Mesothelial cell of epicardium (in vitro differentiated cells): ENCODE measurements at regions not wholly inside any gene's neighbourhood (a gene's known extent, or its start where the extent isn't known, plus 50 kb on each side); places are given as distances from the start of the nearest gene placed in this dataset.

Source experiments
- DNase-seq, 2 experiments: peaks; one replicate each; pipeline ENCODE4 v3.0.0; 2021; ENCODE audit warnings: low spot score in 2 of 2; ENCODE audit not compliant: unreplicated experiment in 2 of 2
- H3K27ac Mint-ChIP-seq: 2 replicates; pipeline ENCODE4 v1.8.0; 2021; ENCODE audit warnings: mixed read lengths
- H3K27me3 Mint-ChIP-seq: 2 replicates; pipeline ENCODE4 v1.8.0; 2021; ENCODE audit warnings: low read depth, mixed read lengths
- H3K36me3 Mint-ChIP-seq: 2 replicates; pipeline ENCODE4 v1.8.0; 2021; ENCODE audit warnings: mixed read lengths
- H3K4me1 Mint-ChIP-seq: 2 replicates; pipeline ENCODE4 v1.8.0; 2021; ENCODE audit warnings: mixed read lengths
- H3K4me3 Mint-ChIP-seq: 2 replicates; pipeline ENCODE4 v1.8.0; 2021; ENCODE audit warnings: mild to moderate bottlenecking, moderate library complexity, mixed read lengths
- H3K9me3 Mint-ChIP-seq: 2 replicates; pipeline ENCODE4 v1.8.0; 2021; ENCODE audit warnings: mixed read lengths
- TF ChIP-seq, protein P1 (sequence below): fragments of 200-600 bp; sonication (generic); IDR thresholded peaks from one replicate; pipeline ENCODE4 v1.5.0; 2021; ENCODE audit warnings: antibody characterized with exemption; ENCODE audit not compliant: unreplicated experiment

DNA sequence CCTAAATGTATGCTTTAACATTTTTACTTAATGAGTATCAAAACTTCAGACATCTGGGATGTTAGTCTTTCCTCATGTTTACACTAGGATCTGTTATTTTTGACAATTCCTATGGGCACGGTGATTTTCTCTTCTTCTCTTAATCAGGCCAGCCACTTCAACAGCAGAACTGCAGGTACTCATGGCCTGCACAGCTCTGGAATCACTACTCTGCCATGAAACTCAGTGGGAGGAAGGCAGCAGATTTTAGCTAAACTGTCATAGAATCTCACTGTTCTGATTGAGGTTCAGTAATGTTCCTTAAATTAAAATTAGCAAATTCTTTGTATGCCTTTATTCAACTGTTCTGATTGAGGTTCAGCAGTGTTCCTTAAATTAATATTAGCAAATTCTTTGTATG, 1083.0 kb downstream of the SLITRK5 start:
- H3K36me3 Mint-ChIP-seq = no peaks in the 10 kb centered on the region
- H3K9me3 Mint-ChIP-seq = peaks cover 8% of the 10 kb centered on the region
- DNase-seq = no peak
- TF ChIP-seq, protein P1, sequence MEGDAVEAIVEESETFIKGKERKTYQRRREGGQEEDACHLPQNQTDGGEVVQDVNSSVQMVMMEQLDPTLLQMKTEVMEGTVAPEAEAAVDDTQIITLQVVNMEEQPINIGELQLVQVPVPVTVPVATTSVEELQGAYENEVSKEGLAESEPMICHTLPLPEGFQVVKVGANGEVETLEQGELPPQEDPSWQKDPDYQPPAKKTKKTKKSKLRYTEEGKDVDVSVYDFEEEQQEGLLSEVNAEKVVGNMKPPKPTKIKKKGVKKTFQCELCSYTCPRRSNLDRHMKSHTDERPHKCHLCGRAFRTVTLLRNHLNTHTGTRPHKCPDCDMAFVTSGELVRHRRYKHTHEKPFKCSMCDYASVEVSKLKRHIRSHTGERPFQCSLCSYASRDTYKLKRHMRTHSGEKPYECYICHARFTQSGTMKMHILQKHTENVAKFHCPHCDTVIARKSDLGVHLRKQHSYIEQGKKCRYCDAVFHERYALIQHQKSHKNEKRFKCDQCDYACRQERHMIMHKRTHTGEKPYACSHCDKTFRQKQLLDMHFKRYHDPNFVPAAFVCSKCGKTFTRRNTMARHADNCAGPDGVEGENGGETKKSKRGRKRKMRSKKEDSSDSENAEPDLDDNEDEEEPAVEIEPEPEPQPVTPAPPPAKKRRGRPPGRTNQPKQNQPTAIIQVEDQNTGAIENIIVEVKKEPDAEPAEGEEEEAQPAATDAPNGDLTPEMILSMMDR = no peak
- peak overlapping the region; percentile 48 for H3K27ac Mint-ChIP-seq
- no peak overlapping the region for H3K4me3 Mint-ChIP-seq
- no peaks in the 10 kb centered on the region for H3K27me3 Mint-ChIP-seq
- peaks cover 23% of the 10 kb centered on the region for H3K4me1 Mint-ChIP-seq

DNA sequence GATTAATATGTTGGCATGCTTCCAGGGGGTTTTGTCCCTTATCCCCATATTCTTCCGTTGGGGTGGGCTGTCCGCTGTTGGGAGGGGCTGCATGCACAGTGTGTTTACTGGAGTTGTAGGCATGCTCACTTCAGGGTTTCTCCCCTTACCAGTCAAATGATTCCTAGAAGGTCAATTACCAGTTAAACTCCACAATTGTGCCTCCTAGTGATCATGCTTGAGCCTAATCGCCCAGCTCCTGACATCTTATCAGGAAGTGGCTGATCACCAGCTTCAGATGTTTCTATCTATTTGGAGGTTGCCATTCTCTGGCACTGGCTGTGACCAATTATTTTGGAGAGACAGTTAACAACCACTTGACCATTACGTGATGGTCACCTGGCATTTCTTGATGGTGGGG, 1090.0 kb downstream of the SLITRK5 start:
- H3K9me3 Mint-ChIP-seq = peaks cover 8% of the 10 kb centered on the region

DNA sequence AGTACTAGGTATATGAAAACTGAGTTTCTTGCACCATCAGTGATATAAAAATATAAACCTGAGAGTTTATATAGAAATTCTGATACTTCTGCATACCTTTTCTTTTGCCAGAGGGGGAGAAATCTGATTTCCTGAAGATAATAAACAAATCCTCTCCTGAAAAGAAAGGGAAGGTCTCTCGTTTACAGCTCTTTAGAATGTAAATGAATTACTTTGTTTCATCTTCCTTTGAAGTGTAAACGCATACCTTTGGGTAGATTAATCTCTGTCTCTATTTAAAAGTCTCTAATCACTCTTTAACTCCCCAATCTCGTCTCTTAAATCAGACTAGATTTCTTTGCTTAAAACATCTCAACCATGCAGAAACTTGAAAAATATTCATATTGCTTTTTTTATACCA, 1092.9 kb downstream of the SLITRK5 start:
- DNase-seq = no peak

More for the DNA sequence above, 1090.0 kb downstream of the SLITRK5 start:
- TF ChIP-seq, protein P1 = no peak
- Mint-ChIP-seq H3K27ac (peak overlapping the region; percentile 77), H3K36me3 (no peaks in the 10 kb centered on the region), H3K4me1 (peaks cover 29% of the 10 kb centered on the region), H3K4me3 (no peak overlapping the region), H3K27me3 (no peaks in the 10 kb centered on the region)
- DNase-seq = no peak

DNA sequence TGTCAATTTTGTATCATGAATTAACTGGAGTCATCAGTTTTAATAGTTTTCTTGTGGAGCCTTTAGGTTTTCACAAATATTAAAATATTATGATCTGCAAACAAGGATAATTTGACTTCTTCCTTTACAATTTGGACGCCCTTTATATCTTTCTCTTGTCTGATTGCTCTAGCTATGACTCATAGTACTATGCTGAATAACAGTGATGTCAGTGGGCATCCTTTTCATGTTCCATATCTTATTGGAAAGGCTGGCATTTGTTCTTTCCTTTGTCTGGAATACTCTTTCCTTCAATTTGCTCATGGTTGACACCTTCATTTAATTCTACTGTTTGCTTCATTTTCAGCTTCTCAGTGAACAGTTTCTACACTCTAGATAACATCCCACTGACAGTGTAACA, 1129.3 kb downstream of the SLITRK5 start:
- no peaks in the 10 kb centered on the region for H3K4me1 Mint-ChIP-seq
- H3K27ac Mint-ChIP-seq = no peak overlapping the region
- H3K36me3 Mint-ChIP-seq = no peaks in the 10 kb centered on the region
- DNase-seq = no peak
- TF ChIP-seq, protein P1 = no peak
- no peaks in the 10 kb centered on the region for H3K9me3 Mint-ChIP-seq
- no peak overlapping the region for H3K4me3 Mint-ChIP-seq
- no peaks in the 10 kb centered on the region for H3K27me3 Mint-ChIP-seq

More for the DNA sequence above, 1092.9 kb downstream of the SLITRK5 start:
- TF ChIP-seq, protein P1 = no peak
- Mint-ChIP-seq H3K27ac (peak overlapping the region; percentile 5), H3K27me3 (no peaks in the 10 kb centered on the region), H3K9me3 (peaks cover 7% of the 10 kb centered on the region), H3K36me3 (no peaks in the 10 kb centered on the region), H3K4me3 (no peak overlapping the region), H3K4me1 (peaks cover 29% of the 10 kb centered on the region)

DNA sequence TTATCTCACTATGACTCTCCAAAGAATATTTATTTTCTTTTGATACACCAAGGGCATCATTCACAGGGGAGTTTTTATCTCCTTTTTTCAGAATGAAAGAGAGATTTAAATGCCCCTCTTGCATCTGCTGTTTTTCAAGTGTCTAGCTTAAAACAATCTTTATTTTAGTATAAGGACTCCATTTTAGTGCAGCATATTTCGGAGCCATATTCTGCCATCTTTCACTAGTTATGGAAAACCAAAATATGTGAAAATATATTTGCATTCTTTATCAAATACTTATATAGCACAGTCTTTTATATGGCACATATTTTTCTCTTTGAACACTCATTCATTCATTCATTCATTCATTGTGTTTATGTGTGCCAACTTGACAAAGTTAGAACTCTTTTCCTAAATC, 1130.2 kb downstream of the SLITRK5 start:
- no peaks in the 10 kb centered on the region for H3K4me1 Mint-ChIP-seq
- TF ChIP-seq, protein P1 = no peak
- H3K9me3 Mint-ChIP-seq = no peaks in the 10 kb centered on the region
- no peaks in the 10 kb centered on the region for H3K27me3 Mint-ChIP-seq
- H3K4me3 Mint-ChIP-seq = no peak overlapping the region
- H3K27ac Mint-ChIP-seq = no peak overlapping the region
- no peak for DNase-seq
- no peaks in the 10 kb centered on the region for H3K36me3 Mint-ChIP-seq

DNA sequence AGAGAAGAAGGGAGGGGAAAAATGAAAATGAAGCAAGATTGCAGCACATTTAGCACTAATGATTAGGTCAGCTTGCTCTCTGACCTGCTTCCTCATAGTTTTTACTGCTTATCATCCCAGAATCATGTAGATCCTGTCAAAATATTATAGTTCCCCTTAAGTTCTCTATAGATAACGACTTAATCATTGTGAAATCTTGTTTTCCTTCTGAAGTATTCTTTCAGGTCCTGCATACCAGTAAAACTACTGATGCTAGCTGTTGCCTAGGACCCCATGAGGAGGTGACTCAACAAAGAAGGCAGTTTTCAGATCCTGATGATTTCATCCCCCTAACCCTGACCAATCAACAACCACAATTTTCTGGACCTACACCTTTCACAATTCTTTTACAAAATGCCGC, 1131.7 kb downstream of the SLITRK5 start:
- Mint-ChIP-seq H3K4me3 (no peak overlapping the region), H3K27ac (no peak overlapping the region), H3K27me3 (no peaks in the 10 kb centered on the region), H3K36me3 (no peaks in the 10 kb centered on the region), H3K4me1 (no peaks in the 10 kb centered on the region), H3K9me3 (peaks cover 3% of the 10 kb centered on the region)
- TF ChIP-seq, protein P1 = no peak
- DNase-seq = no peak
